DOHH2 (cell line): ENCODE measurements at regions not wholly inside any gene's neighbourhood (a gene's known extent, or its start where the extent isn't known, plus 50 kb on each side); places are given as distances from the start of the nearest gene placed in this dataset.

Experiments used
- H3F3A ChIP-seq: fragments of 200-600 bp; sonication (generic), shearing (Covaris generic); 2 replicates; pipeline ENCODE4 v1.6.0; 2016; ENCODE audit warnings: antibody characterized with exemption, mild to moderate bottlenecking; ENCODE audit not compliant: control insufficient read depth, insufficient read depth
- H3K27ac ChIP-seq: fragments of 200-600 bp; sonication (generic); 2 replicates; pipeline ENCODE4 v1.5.1; 2014; ENCODE audit warnings: low read depth, mild to moderate bottlenecking, low read length, moderate library complexity
- H3K27me3 ChIP-seq: fragments of 200-600 bp; sonication (generic); 2 replicates; pipeline ENCODE4 v1.6.1; 2014; ENCODE audit warnings: mild to moderate bottlenecking, low read length, mixed read lengths; ENCODE audit not compliant: control insufficient read depth
- H3K36me3 ChIP-seq: fragments of 200-600 bp; sonication (generic); 2 replicates; pipeline ENCODE4 v1.6.1; 2014; ENCODE audit warnings: mild to moderate bottlenecking, low read length, moderate library complexity, mixed read lengths; ENCODE audit not compliant: control insufficient read depth
- H3K4me1 ChIP-seq: fragments of 200-600 bp; sonication (generic); 2 replicates; pipeline ENCODE4 v1.6.1; 2014; ENCODE audit warnings: mild to moderate bottlenecking, low read length, mixed read lengths; ENCODE audit not compliant: control insufficient read depth
- H3K4me2 ChIP-seq: fragments of 200-600 bp; sonication (generic); 2 replicates; pipeline ENCODE4 v1.6.0; 2014; ENCODE audit warnings: mild to moderate bottlenecking, low read length, moderate library complexity
- H3K4me3 ChIP-seq: fragments of 200-600 bp; sonication (generic); 2 replicates; pipeline ENCODE4 v1.5.1; 2014; ENCODE audit warnings: mild to moderate bottlenecking, low read length, mixed read lengths
- H3K79me2 ChIP-seq: fragments of 200-600 bp; sonication (generic); 2 replicates; pipeline ENCODE4 v1.6.1; 2014; ENCODE audit warnings: mild to moderate bottlenecking, low read length, mixed read lengths; ENCODE audit not compliant: control insufficient read depth
- H3K9me2 ChIP-seq: fragments of 200-600 bp; sonication (generic); replicated peaks from 2 replicates; pipeline ENCODE4 v1.6.1; 2014; ENCODE audit warnings: mild to moderate bottlenecking, low read length, mixed read lengths; ENCODE audit not compliant: control insufficient read depth
- H3K9me3 ChIP-seq: fragments of 200-600 bp; sonication (generic); 2 replicates; pipeline ENCODE4 v1.6.1; 2014; ENCODE audit warnings: antibody characterized with exemption, low read length, mixed read lengths; ENCODE audit not compliant: control insufficient read depth, insufficient read depth
- H4K20me1 ChIP-seq: fragments of 200-600 bp; sonication (generic); 2 replicates; pipeline ENCODE4 v1.6.0; 2014; ENCODE audit warnings: low read depth, mild to moderate bottlenecking, antibody characterized with exemption, low read length, moderate library complexity; ENCODE audit not compliant: control insufficient read depth, insufficient read depth
- CTCF ChIP-seq: fragments of 200-600 bp; sonication (generic); IDR thresholded peaks from one replicate; pipeline ENCODE4 v1.5.1; 2014; ENCODE audit warnings: antibody characterized with exemption, mild to moderate bottlenecking, low read depth, low read length; ENCODE audit not compliant: poor library complexity, severe bottlenecking
- EZH2phosphoT487 ChIP-seq: fragments of 200-600 bp; sonication (generic); IDR thresholded peaks from 2 replicates; pipeline ENCODE4 v1.6.1; 2017; ENCODE audit warnings: borderline replicate concordance, mild to moderate bottlenecking, antibody characterized with exemption, low read length, moderate library complexity, mixed read lengths

GRCh38 chr3:5874931-5875341, 687.4 kb downstream of the EDEM1 start:
- Histone ChIP-seq H3K4me1 (no peaks in the 10 kb centered on the region), H3K4me3 (no peak overlapping the region), H3K9me3 (no peaks in the 10 kb centered on the region), H3K79me2 (no peaks in the 10 kb centered on the region), H3K4me2 (no peak overlapping the region), H3F3A (no peaks in the 10 kb centered on the region), H3K27ac (no peak overlapping the region), H3K27me3 (no peaks in the 10 kb centered on the region), H3K9me2 (no peaks in the 10 kb centered on the region), H4K20me1 (no peaks in the 10 kb centered on the region), H3K36me3 (no peaks in the 10 kb centered on the region)
- TF ChIP-seq CTCF (no peak), EZH2phosphoT487 (no peak)

GRCh38 chr3:5888851-5889250, 701.3 kb downstream of the EDEM1 start:
- Histone ChIP-seq H3K4me2 (no peak overlapping the region), H3K27ac (no peak overlapping the region), H4K20me1 (no peaks in the 10 kb centered on the region), H3K36me3 (no peaks in the 10 kb centered on the region), H3F3A (no peaks in the 10 kb centered on the region), H3K4me1 (no peaks in the 10 kb centered on the region), H3K9me2 (no peaks in the 10 kb centered on the region), H3K27me3 (no peaks in the 10 kb centered on the region), H3K4me3 (no peak overlapping the region), H3K9me3 (no peaks in the 10 kb centered on the region), H3K79me2 (no peaks in the 10 kb centered on the region)
- no peak for TF ChIP-seq EZH2phosphoT487

- H3K4me3 ChIP-seq, result no peak overlapping the region
Measured at GRCh38 chr3:5889374-5889773, 701.9 kb downstream of the EDEM1 start.

GRCh38 chr3:5891711-5892110, 704.2 kb downstream of the EDEM1 start:
- H3K79me2 ChIP-seq, result no peaks in the 10 kb centered on the region
- H3K27ac ChIP-seq, result no peak overlapping the region
- no peaks in the 10 kb centered on the region for H3K9me2 ChIP-seq
- TF ChIP-seq EZH2phosphoT487 (no peak), CTCF (no peak)
- H3F3A ChIP-seq, result no peaks in the 10 kb centered on the region
- no peaks in the 10 kb centered on the region for H4K20me1 ChIP-seq
- no peaks in the 10 kb centered on the region for H3K4me1 ChIP-seq
- H3K4me3 ChIP-seq, result no peak overlapping the region
- H3K9me3 ChIP-seq, result no peaks in the 10 kb centered on the region
- no peak overlapping the region for H3K4me2 ChIP-seq
- H3K27me3 ChIP-seq, result no peaks in the 10 kb centered on the region
- no peaks in the 10 kb centered on the region for H3K36me3 ChIP-seq

More at GRCh38 chr3:5889374-5889773, 701.9 kb downstream of the EDEM1 start:
- Histone ChIP-seq H3K4me1 (no peaks in the 10 kb centered on the region), H3K9me2 (no peaks in the 10 kb centered on the region), H3K36me3 (no peaks in the 10 kb centered on the region), H3K79me2 (no peaks in the 10 kb centered on the region), H3F3A (no peaks in the 10 kb centered on the region), H3K4me2 (no peak overlapping the region), H3K27me3 (no peaks in the 10 kb centered on the region), H3K27ac (no peak overlapping the region), H4K20me1 (no peaks in the 10 kb centered on the region), H3K9me3 (no peaks in the 10 kb centered on the region)
- TF ChIP-seq EZH2phosphoT487, result no peak
- no peak for TF ChIP-seq CTCF
